Activated T-cell treated with anti-CD3 and anti-CD28 coated beads, Interleukin-2, amount 50 U/mL, for 24 hours (primary cell): ENCODE measurements at regions not wholly inside any gene's neighbourhood (a gene's known extent, or its start where the extent isn't known, plus 50 kb on each side); places are given as distances from the start of the nearest gene placed in this dataset.
"Not testable (repeated sequence)": the region's sequence is repeated elsewhere in the genome, so short reads cannot be mapped to it uniquely, and the experiment has no call there.

Experiments used
- DNase-seq: peaks from one replicate; pipeline ENCODE4 v3.0.0-alpha.2; 2020
- H3K27ac Mint-ChIP-seq: 2 replicates; pipeline ENCODE4 v1.8.0; 2020; ENCODE audit warnings: mild to moderate bottlenecking, mixed read lengths
- H3K27me3 Mint-ChIP-seq: 2 replicates; pipeline ENCODE4 v1.8.0; 2020; ENCODE audit warnings: mixed read lengths
- H3K36me3 Mint-ChIP-seq: 2 replicates; pipeline ENCODE4 v1.8.0; 2020; ENCODE audit warnings: low read depth, mixed read lengths
- H3K4me1 Mint-ChIP-seq: 2 replicates; pipeline ENCODE4 v1.8.0; 2020; ENCODE audit warnings: low read depth, mixed read lengths
- H3K4me3 Mint-ChIP-seq: 2 replicates; pipeline ENCODE4 v1.8.0; 2020; ENCODE audit warnings: mild to moderate bottlenecking, moderate library complexity, mixed read lengths
- H3K9me3 Mint-ChIP-seq: 2 replicates; pipeline ENCODE4 v1.8.0; 2020; ENCODE audit warnings: mixed read lengths

GRCh38 chr16:85287815-85288109 lies 175.5 kb upstream of the CIBAR2 start:
- not testable (repeated sequence) for H3K4me3 Mint-ChIP-seq

DNA sequence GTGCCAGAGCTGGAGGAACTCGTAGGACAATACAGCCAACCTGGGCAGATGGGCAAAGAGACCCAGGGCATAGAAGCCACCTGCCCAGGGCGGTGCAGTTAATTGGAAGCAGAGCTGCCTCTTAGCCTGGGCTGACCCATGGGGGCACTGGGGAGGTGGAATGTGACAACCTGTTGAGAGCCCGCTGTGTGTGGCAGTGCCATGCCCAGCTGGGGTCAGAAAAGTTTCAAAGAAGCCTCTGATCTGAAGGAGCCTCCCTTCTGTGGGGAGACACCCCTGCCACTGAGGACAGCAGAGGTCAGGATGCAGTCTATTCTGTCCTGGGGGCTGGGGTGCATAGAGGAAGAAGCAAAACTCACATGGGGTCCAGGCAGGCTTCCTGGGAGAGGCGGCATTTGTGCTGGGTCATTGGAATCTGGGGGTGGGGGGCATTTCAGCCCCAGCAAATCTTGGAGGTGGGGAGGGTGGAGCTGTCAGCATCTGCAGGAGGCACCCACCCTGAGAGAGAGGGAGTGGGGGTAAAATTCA lies 176.1 kb upstream of the CIBAR2 start:
- Mint-ChIP-seq H3K36me3 (no peaks in the 10 kb centered on the region), H3K9me3 (no peaks in the 10 kb centered on the region), H3K4me3 (no peak overlapping the region), H3K27me3 (no peaks in the 10 kb centered on the region), H3K4me1 (no peaks in the 10 kb centered on the region), H3K27ac (no peak overlapping the region)
- DNase-seq: no peak

More at GRCh38 chr16:85287815-85288109, 175.5 kb upstream of the CIBAR2 start:
- H3K27ac Mint-ChIP-seq, H3K27me3 Mint-ChIP-seq, H3K4me1 Mint-ChIP-seq, H3K9me3 Mint-ChIP-seq, DNase-seq, H3K36me3 Mint-ChIP-seq: not testable (repeated sequence)

DNA sequence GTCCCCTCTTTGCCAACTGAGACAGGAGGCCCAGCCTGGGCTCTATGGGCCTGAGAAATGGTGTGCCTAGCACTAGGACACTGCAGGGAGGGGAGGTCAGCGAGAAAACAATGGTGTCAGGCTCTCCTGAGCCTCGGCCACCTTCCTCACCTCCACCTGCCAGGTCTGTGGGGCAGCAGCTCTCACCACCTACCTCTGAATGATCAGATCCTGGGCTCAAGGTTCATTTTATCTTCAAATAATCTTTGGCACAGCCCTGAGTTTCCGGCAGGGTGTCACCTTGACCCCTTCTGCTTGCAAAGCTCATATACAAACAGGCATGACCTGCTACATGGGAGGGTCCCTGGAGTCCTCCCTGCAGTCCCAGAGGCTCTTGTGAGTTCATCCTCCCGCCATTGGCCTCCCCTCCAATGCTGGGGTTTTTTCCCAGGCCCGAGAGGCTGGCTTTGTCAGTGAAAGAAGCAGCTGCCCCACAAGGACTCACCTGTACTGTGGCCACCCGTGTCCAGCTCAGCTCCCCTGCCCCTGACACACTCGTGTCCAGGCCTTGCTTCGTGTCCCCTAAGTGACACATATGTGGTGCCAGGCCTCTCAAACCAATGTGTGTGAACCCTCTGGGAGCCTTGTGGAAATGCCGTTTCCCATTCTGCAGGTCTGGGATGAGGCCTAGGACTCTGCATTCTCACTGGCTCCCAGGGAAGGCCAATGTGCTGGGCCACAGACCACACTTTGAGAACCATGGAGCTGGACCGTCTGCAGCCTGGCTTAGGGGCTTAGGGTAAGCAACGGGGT lies 176.8 kb upstream of the CIBAR2 start:
- Mint-ChIP-seq H3K27ac (no peak overlapping the region), H3K9me3 (no peaks in the 10 kb centered on the region), H3K27me3 (no peaks in the 10 kb centered on the region), H3K4me1 (no peaks in the 10 kb centered on the region), H3K36me3 (no peaks in the 10 kb centered on the region), H3K4me3 (no peak overlapping the region)
- DNase-seq: no peak

DNA sequence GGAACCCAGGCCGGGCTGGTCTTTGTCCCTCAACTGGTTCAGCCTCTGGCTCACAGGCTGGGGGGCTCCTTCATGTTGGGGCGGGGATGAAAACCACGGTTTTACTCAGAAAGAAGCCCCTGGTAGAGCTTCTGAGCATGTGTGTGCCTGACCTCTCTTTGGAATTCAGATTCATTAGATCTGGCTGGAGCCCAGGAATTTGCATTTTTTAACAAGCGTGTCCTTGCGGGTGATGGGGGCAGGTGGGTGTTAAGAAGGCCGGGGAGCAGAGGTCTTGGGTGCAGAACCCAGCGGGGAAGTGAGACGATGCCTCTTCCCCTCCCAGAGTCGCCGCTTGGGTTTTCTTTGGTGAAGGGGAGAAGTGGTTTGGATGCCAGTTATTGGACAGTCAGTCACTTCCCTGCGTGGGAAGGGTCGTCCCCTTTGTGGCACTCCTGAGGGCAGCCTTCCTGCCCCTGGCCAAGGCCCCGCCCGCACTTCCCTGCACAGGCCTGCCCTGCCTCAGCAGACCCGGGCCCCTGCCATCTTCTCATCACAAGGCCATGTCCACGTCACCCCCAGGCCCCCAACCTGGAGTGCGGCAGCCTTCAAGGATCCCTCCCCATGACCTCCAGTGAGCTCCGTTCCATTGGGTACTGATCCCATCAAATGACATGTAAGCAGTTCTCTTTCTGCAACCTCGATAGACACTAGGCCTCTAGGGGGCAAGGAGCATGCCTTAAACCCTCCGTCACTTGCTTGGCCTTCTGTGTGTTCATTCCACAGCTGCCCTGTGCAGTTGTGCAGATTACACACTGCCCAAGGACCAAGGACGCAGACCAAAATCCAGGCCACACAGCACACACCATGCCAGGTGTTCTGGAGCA lies 177.7 kb upstream of the CIBAR2 start:
- no peaks in the 10 kb centered on the region for H3K4me1 Mint-ChIP-seq

DNA sequence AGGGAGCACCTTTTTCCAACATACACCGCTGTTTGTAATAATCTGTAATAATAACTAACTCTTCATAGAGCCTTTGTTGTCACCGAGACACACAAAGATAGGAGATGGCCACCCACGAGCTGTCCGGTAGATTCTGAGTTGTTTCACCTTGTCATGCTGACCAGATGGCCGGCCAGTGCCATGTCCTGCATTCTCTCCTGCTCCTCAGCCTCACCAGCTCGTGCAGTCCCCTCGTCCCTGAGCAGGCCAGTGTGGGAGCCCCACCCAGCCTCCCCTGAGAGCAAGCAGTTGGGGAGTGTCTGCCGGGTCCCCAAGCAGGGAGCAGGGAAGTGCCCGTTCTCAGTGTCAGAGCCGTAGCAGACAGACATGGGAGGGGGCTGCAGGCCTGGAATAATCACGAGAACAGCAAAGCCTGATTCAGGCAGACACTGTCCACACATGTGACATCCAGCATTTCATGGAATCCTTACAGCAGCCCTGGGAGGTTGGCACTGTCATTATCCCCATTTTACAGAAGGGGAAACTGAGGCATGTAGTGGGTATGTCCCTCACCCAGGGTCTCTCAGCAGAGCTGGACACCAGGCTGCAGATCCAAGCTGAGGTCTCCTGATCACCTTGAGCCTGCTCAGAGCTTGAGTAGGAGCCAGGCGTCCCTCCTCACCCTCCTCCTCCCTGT lies 178.5 kb upstream of the CIBAR2 start:
- Mint-ChIP-seq H3K27ac (no peak overlapping the region), H3K4me3 (no peak overlapping the region), H3K27me3 (no peaks in the 10 kb centered on the region), H3K9me3 (no peaks in the 10 kb centered on the region), H3K4me1 (no peaks in the 10 kb centered on the region), H3K36me3 (no peaks in the 10 kb centered on the region)
- no peak for DNase-seq

More for the DNA sequence above, 177.7 kb upstream of the CIBAR2 start:
- DNase-seq: no peak
- Mint-ChIP-seq H3K9me3 (no peaks in the 10 kb centered on the region), H3K4me3 (no peak overlapping the region), H3K36me3 (no peaks in the 10 kb centered on the region), H3K27me3 (no peaks in the 10 kb centered on the region), H3K27ac (no peak overlapping the region)

DNA sequence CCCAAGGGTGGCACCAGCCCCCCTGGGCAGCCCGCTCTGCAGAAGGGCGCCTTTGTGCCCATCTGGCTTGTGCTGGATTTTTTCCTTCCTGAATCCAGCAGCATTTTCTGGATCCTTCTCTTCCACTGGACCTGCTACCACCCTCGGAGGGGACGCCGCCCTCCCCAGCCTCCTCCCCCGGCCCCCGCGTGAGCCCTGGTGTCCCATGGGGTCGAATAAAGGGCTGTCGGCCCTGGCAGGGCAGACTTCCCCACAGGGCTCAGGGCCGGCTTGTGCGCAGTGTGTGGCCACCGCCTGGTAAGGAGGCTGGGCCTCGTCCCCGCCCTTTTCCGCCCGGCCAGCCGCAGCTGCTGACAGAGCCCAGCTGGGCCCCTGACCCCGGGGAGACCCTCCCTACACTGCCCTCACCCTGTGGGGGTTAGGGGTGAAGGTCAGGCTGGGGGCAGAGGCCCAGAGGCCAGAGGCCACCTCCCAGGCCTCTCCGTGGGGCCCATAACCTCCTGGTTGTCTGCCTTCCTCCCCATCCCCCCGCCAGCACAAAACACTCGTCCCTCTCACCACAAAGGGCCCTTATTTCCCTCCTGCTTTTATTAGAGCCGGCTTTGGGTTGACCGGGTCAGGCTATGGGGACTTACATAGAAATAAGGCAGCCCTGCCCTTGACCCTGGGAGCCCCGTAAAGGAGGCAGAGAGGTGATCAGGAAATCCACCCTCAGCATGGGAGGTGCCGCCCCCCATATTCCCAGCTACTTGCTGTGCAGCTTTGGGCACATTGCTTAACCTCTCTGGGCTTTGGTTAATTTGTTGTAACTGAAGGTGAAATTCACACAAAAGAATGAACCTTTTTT lies 179.3 kb upstream of the CIBAR2 start:
- Mint-ChIP-seq H3K4me1 (no peaks in the 10 kb centered on the region), H3K36me3 (no peaks in the 10 kb centered on the region), H3K9me3 (no peaks in the 10 kb centered on the region), H3K4me3 (no peak overlapping the region), H3K27me3 (no peaks in the 10 kb centered on the region), H3K27ac (no peak overlapping the region)
- no peak for DNase-seq

DNA sequence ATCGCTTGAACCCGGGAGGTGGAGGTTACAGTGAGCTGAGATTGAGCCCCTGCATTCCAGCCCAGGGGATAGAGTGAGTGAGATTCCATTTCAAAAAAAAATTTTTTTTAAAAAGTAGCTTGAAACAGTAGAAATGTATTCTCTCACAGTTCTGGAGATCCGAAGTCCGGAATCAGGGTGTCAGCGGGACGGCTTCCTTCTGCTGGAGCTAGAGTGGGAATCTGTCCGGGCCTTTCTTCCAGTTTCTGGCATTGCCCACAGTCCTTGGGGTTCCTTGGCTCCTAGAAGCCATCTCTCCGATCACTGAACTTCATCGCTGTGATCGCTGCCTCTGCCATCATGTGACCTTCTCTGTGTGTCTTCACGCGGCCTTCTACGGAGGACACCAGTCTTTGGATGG lies 181.2 kb upstream of the CIBAR2 start:
- Mint-ChIP-seq H3K27ac (no peak overlapping the region), H3K9me3 (no peaks in the 10 kb centered on the region), H3K27me3 (no peaks in the 10 kb centered on the region), H3K36me3 (no peaks in the 10 kb centered on the region), H3K4me3 (no peak overlapping the region), H3K4me1 (peaks cover 2% of the 10 kb centered on the region)
- DNase-seq: no peak

DNA sequence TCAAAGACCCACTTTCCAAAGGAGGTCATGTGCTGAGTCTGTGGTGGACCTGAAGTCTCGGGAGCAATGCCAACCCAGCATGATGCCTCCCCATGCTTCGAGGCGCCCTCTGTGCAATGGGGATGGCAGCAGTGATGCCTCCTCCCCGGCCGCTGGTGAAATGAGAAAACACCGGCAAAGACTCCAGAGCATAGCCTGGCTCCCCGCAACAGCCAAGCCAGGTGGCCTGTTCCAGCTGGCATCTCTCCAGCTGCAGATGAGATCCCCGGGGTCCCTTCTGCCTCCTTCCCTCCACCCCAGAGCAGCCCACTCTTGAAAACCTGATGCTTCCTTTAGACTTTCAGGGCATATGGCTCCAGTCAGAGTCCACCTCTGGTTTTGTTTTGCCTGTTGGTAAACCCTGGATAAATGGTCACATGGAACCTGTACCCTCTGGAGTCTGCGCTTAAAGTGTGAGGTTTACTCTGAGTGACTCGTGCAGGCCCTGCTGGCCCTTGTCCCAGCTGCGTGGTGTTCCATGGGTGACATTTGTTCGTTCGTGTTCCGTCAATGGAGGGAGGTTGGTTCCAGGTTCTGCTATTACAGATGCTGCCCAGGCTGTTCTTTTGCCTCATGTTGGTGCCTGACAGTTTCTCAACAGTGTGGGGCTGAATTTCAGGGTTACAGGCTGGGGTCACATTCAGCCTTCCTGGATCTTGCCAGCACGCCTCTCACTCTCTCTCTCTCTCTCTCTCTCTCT lies 181.8 kb upstream of the CIBAR2 start:
- Mint-ChIP-seq H3K27ac (no peak overlapping the region), H3K27me3 (no peaks in the 10 kb centered on the region), H3K4me3 (no peak overlapping the region), H3K4me1 (peaks cover 2% of the 10 kb centered on the region), H3K9me3 (no peaks in the 10 kb centered on the region), H3K36me3 (no peaks in the 10 kb centered on the region)
- DNase-seq: no peak

DNA sequence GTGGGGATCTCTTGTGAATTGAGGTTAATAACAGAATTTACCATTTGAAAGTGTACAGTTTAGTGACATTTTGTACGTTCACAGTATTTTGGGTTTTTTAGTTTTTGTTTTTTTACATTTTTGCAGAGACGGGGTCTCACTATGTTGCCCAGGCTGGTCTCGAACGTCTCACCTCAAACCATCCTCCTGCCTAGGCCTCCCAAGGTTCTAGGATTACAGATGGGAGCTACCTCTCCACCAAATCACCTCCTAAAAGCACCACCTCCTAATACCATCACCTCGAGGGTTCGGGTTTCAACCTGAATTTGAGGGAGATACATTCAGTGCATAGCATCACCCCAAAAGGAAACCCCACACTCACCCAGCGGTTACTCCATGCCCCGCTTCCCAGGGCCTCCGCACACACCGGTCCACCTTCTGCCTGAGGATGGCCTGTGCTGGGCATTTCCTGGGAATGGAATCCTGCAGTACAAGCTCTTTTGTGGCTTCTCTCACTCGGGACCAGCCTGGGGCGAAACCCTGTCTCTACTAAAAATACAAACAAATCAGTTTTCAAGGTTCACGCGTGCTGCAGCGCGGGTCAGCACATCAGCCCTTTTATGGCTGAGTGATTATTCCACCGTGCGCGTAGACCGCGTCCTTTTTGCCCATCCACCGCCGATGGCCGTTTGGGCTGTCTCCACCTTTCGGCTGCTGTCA lies 182.7 kb upstream of the CIBAR2 start:
- H3K4me3 Mint-ChIP-seq: no peak overlapping the region
- no peaks in the 10 kb centered on the region for H3K36me3 Mint-ChIP-seq
- DNase-seq: no peak
- no peaks in the 10 kb centered on the region for H3K9me3 Mint-ChIP-seq
- H3K27me3 Mint-ChIP-seq: no peaks in the 10 kb centered on the region
- H3K27ac Mint-ChIP-seq: no peak overlapping the region
- peaks cover 2% of the 10 kb centered on the region for H3K4me1 Mint-ChIP-seq

DNA sequence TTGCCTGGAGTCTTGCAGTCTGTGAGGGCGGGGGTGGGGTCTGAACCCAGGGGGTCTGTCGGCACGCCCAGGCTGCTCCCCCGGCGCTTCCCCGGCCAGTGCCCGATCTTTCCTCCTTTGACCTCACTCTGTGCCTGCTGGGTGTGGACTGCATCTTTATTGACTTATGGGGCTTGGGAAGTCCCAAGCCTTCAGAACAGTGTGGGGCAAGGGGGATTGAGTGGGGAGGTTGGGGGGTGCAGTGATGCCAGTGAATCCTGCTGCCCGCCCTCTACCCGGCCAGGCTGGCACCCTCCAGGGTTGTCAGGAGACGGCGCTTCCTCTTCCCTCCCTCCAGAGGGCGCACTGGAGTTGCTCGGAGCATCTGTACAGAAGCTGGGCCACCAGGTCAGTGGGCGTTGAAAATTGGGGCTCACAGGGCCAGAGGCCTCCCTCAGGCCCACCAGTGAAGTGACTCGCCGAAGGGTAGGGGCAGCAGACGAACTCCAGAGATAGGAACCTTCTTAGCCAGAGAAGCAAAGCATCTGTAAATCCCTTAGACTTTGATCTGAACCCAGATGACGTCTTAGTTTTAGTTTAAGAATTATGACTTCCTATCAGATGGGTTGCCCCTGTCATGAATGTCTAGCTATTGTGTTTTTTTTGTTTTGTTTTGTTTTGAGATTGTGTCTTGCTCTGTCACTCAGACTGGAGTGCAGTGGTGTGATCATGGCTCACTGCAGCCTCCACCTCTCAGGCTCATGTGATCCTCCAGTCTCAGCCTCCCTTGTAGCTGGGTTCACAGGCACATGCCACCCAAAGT lies 184.8 kb upstream of the CIBAR2 start:
- DNase-seq: peak; percentile 65
- Mint-ChIP-seq H3K36me3 (no peaks in the 10 kb centered on the region), H3K9me3 (no peaks in the 10 kb centered on the region), H3K27me3 (no peaks in the 10 kb centered on the region), H3K4me1 (peaks cover 2% of the 10 kb centered on the region), H3K4me3 (no peak overlapping the region), H3K27ac (no peak overlapping the region)

GRCh38 chr16:85297881-85298280 lies 185.6 kb upstream of the CIBAR2 start:
- Mint-ChIP-seq H3K9me3 (no peaks in the 10 kb centered on the region), H3K27me3 (no peaks in the 10 kb centered on the region)

DNA sequence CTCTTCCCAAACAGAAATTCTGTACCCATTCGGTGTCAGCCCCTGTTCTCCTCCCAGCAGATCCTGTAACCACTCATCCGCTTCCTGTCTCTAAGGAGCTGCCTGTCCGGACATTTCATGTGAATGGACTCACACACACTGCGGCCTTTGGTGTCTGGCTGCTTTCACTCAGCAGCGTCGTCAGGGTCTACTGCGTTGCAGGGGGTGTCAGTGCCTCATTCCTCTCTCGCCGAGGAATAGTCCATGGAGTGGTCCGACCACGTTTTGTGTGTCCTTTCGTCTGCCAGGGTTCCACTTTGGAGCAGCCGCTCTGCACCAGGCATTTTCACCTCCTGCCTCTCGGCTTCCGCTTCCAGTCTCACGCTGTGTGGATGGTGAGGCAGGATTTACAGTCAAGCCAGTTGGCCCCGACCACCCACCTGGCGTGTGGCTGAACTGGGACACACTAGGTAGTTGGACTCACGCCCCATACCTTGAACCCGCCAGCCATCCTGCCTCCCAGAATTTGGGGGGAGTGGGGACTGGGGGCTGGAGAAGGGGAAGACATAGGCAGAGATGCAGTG lies 188.2 kb upstream of the CIBAR2 start:
- Mint-ChIP-seq H3K9me3 (no peaks in the 10 kb centered on the region), H3K27ac (no peak overlapping the region), H3K27me3 (no peaks in the 10 kb centered on the region), H3K4me1 (peaks cover 14% of the 10 kb centered on the region), H3K4me3 (no peak overlapping the region), H3K36me3 (no peaks in the 10 kb centered on the region)
- no peak for DNase-seq

More at GRCh38 chr16:85297881-85298280, 185.6 kb upstream of the CIBAR2 start:
- peaks cover 2% of the 10 kb centered on the region for H3K4me1 Mint-ChIP-seq
- no peaks in the 10 kb centered on the region for H3K36me3 Mint-ChIP-seq
- no peak overlapping the region for H3K4me3 Mint-ChIP-seq
- H3K27ac Mint-ChIP-seq: no peak overlapping the region
- no peak for DNase-seq
